Hepatocyte (in vitro differentiated cells): ENCODE measurements at regions not wholly inside any gene's neighbourhood (a gene's known extent, or its start where the extent isn't known, plus 50 kb on each side); places are given as distances from the start of the nearest gene placed in this dataset.

Source experiments
- EZH2 ChIP-seq: fragments of 200-600 bp; sonication (generic); IDR thresholded peaks from 2 replicates; pipeline ENCODE4 v1.6.1; 2016; ENCODE audit warnings: antibody characterized with exemption, mild to moderate bottlenecking, borderline replicate concordance
- EZH2phosphoT487 ChIP-seq: fragments of 200-600 bp; sonication (generic); IDR thresholded peaks from one replicate; pipeline ENCODE4 v1.6.1; 2018; ENCODE audit warnings: antibody characterized with exemption, mild to moderate bottlenecking, low read depth, moderate library complexity; ENCODE audit not compliant: unreplicated experiment, severe bottlenecking
- TF ChIP-seq, protein P1 (sequence below): fragments of 200-600 bp; sonication (generic); IDR thresholded peaks from 2 replicates; pipeline ENCODE4 v1.5.1; 2016; ENCODE audit warnings: antibody characterized with exemption, mild to moderate bottlenecking; ENCODE audit not compliant: poor library complexity

DNA sequence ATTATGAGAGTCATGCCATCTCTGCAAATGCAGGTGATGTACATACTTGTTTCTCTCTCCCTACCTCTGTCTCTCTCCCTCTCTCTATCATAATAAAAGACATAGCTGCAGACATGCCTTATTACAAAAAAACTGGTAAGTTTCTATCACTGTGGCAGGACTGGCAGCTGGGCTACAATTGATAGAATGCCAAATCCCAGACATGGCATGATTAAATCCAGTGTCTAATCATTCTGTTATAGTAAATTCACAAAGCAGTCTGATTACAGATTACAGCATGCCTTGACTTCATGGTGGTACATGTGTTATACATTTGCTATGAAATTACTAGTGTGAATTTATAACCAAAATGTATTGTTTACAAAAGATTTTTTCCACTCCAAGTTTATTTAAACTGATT lies 854.7 kb downstream of the TMTC2 start:
- TF ChIP-seq, protein P1, sequence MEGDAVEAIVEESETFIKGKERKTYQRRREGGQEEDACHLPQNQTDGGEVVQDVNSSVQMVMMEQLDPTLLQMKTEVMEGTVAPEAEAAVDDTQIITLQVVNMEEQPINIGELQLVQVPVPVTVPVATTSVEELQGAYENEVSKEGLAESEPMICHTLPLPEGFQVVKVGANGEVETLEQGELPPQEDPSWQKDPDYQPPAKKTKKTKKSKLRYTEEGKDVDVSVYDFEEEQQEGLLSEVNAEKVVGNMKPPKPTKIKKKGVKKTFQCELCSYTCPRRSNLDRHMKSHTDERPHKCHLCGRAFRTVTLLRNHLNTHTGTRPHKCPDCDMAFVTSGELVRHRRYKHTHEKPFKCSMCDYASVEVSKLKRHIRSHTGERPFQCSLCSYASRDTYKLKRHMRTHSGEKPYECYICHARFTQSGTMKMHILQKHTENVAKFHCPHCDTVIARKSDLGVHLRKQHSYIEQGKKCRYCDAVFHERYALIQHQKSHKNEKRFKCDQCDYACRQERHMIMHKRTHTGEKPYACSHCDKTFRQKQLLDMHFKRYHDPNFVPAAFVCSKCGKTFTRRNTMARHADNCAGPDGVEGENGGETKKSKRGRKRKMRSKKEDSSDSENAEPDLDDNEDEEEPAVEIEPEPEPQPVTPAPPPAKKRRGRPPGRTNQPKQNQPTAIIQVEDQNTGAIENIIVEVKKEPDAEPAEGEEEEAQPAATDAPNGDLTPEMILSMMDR: no peak
- TF ChIP-seq EZH2: no peak
- TF ChIP-seq EZH2phosphoT487: no peak
